GM19239 (cell line): ENCODE measurements at regions not wholly inside any gene's neighbourhood (a gene's known extent, or its start where the extent isn't known, plus 50 kb on each side); places are given as distances from the start of the nearest gene placed in this dataset.
"Not testable (repeated sequence)": the region's sequence is repeated elsewhere in the genome, so short reads cannot be mapped to it uniquely, and the experiment has no call there.

Experiments used
- DNase-seq: peaks from one replicate; pipeline ENCODE4 v3.0.0; 2011; ENCODE audit warnings: low spot score; ENCODE audit not compliant: insufficient read length
- FAIRE-seq: peaks from 2 replicates; lab custom pipeline; 2011; peaks lifted over from hg19 to GRCh38; lab: Jason Lieb, UNC

GRCh38 chr16:27638833-27639560, 89.1 kb downstream of the KATNIP start:
- FAIRE-seq (peak; percentile 31), DNase-seq (no peak)

- FAIRE-seq (peak; percentile 79), DNase-seq (peak; percentile 50)
These were observed 89.8 kb downstream of the KATNIP start for GRCh38 chr16:27639561-27640276.

GRCh38 chr16:27640277-27640600, 90.3 kb downstream of the KATNIP start:
- no peak for FAIRE-seq
- DNase-seq, result no peak

- FAIRE-seq (no peak), DNase-seq (no peak)
These were observed 91.3 kb downstream of the KATNIP start for GRCh38 chr16:27641260-27641659.

GRCh38 chr16:27641734-27642415, 91.9 kb downstream of the KATNIP start:
- not testable (repeated sequence) for FAIRE-seq, DNase-seq

GRCh38 chr16:27642756-27643155, 92.8 kb downstream of the KATNIP start:
- DNase-seq (no peak), FAIRE-seq (no peak)

GRCh38 chr16:27644165-27644564, 94.2 kb downstream of the KATNIP start:
- no peak for FAIRE-seq

GRCh38 chr16:27645396-27645795, 95.5 kb downstream of the KATNIP start:
- DNase-seq (no peak), FAIRE-seq (no peak)

More at GRCh38 chr16:27644165-27644564, 94.2 kb downstream of the KATNIP start:
- DNase-seq, result no peak

- DNase-seq (no peak), FAIRE-seq (no peak)
These were observed 96.9 kb downstream of the KATNIP start for GRCh38 chr16:27646806-27647205.

- FAIRE-seq, result no peak
These were observed 99.1 kb downstream of the KATNIP start for GRCh38 chr16:27649021-27649420.

GRCh38 chr16:27650073-27650701, 100.2 kb downstream of the KATNIP start:
- FAIRE-seq, result no peak

More at GRCh38 chr16:27649021-27649420, 99.1 kb downstream of the KATNIP start:
- no peak for DNase-seq

GRCh38 chr16:27651301-27651700, 101.4 kb downstream of the KATNIP start:
- DNase-seq (no peak), FAIRE-seq (no peak)

More at GRCh38 chr16:27650073-27650701, 100.2 kb downstream of the KATNIP start:
- DNase-seq, result no peak

- FAIRE-seq, result no peak
- DNase-seq, result no peak
These were observed 107.9 kb downstream of the KATNIP start for GRCh38 chr16:27657811-27658210.

- FAIRE-seq, result no peak
- no peak for DNase-seq
These were observed 110.6 kb downstream of the KATNIP start for GRCh38 chr16:27660507-27660906.

GRCh38 chr16:27663235-27663634, 113.3 kb downstream of the KATNIP start:
- FAIRE-seq, DNase-seq: not testable (repeated sequence)

GRCh38 chr16:27665881-27666280, 115.9 kb downstream of the KATNIP start:
- no peak for DNase-seq
- no peak for FAIRE-seq

- DNase-seq, result no peak
- no peak for FAIRE-seq
These were observed 120.3 kb downstream of the KATNIP start for GRCh38 chr16:27670071-27670810.

- DNase-seq (no peak), FAIRE-seq (no peak)
These were observed 121.5 kb downstream of the KATNIP start for GRCh38 chr16:27671410-27671809.

- no peak for FAIRE-seq
- DNase-seq, result no peak
These were observed 126.9 kb downstream of the KATNIP start for GRCh38 chr16:27676839-27677238.

- no peak for DNase-seq
- no peak for FAIRE-seq
These were observed 127.3 kb downstream of the KATNIP start for GRCh38 chr16:27677263-27677662.
